ENCODE measurements at regions not wholly inside any gene's neighbourhood (a gene's known extent, or its start where the extent isn't known, plus 50 kb on each side); places are given as distances from the start of the nearest gene placed in this dataset.

- intact Hi-C loops (cut with DNase I) = no loop called here
- Histone ChIP-seq H3K27ac (no peak overlapping the region), H3K27me3 (peaks cover 26% of the 10 kb centered on the region), H3K4me1 (replicated peaks in 1 of 2) (no peaks in the 10 kb centered on the region), H3K4me3 (no peak overlapping the region), H3K36me3 (replicated peaks in 1 of 2) (no peaks in the 10 kb centered on the region), H3K9me3 (replicated peaks in 1 of 3) (no peaks in the 10 kb centered on the region)
- TF ChIP-seq CTCF (IDR thresholded peaks at IDR 0.05) (no peak), POLR2A (IDR thresholded peaks at IDR 0.05) (no peak)
- WGBS, 4 donors = 37 to 45% (median 39%) methylated on average over 11 of the region's 11 CpGs
- no peak for DNase-seq
These were observed 201.5 kb upstream of the N4BP1 start for GRCh38 chr16:48811478-48811877.

- Histone ChIP-seq H3K27me3 (peaks cover 26% of the 10 kb centered on the region), H3K4me3 (no peak overlapping the region), H3K9me3 (replicated peaks in 1 of 3) (no peaks in the 10 kb centered on the region), H3K36me3 (replicated peaks in 1 of 2) (no peaks in the 10 kb centered on the region), H3K4me1 (replicated peaks in 1 of 2) (no peaks in the 10 kb centered on the region), H3K27ac (no peak overlapping the region)
- TF ChIP-seq CTCF (IDR thresholded peaks at IDR 0.05) (no peak), POLR2A (IDR thresholded peaks at IDR 0.05) (no peak)
- no peak for DNase-seq
- WGBS, 4 donors = 4 to 7% (median 5%) methylated on average over 8 to 70 of the region's 70 CpGs
- intact Hi-C loops (cut with DNase I) = no loop called here
These were observed 200.9 kb upstream of the N4BP1 start for GRCh38 chr16:48810803-48811453.

GRCh38 chr16:48810436-48810802, 200.4 kb upstream of the N4BP1 start:
- H3K36me3 ChIP-seq (replicated peaks in 1 of 2) = no peaks in the 10 kb centered on the region
- H3K27ac ChIP-seq = no peak overlapping the region
- intact Hi-C loops (cut with DNase I) = no loop called here
- H3K4me3 ChIP-seq = no peak overlapping the region
- no peak for DNase-seq
- 6 to 22% (median 11%) methylated on average over 7 to 29 of the region's 29 CpGs for WGBS, 4 donors
- no peak for TF ChIP-seq CTCF (IDR thresholded peaks at IDR 0.05)
- TF ChIP-seq POLR2A (IDR thresholded peaks at IDR 0.05) = no peak
- H3K4me1 ChIP-seq (replicated peaks in 1 of 2) = no peaks in the 10 kb centered on the region
- H3K27me3 ChIP-seq = peaks cover 26% of the 10 kb centered on the region
- no peaks in the 10 kb centered on the region for H3K9me3 ChIP-seq (replicated peaks in 1 of 3)

GRCh38 chr16:48790151-48790550, 180.2 kb upstream of the N4BP1 start:
- DNase-seq = no peak
- Histone ChIP-seq H3K4me1 (replicated peaks in 1 of 2) (no peaks in the 10 kb centered on the region), H3K27me3 (no peaks in the 10 kb centered on the region), H3K36me3 (replicated peaks in 1 of 2) (no peaks in the 10 kb centered on the region), H3K27ac (no peak overlapping the region), H3K4me3 (no peak overlapping the region), H3K9me3 (replicated peaks in 1 of 3) (no peaks in the 10 kb centered on the region)
- intact Hi-C loops (cut with DNase I) = no loop called here
- WGBS, 4 donors = 38 to 64% (median 49%) methylated on average over 2 of the region's 2 CpGs
- TF ChIP-seq POLR2A (IDR thresholded peaks at IDR 0.05) = no peak
- no peak for TF ChIP-seq CTCF (IDR thresholded peaks at IDR 0.05)
